Esophagus squamous epithelium (tissue), 4 donors: ENCODE measurements at regions not wholly inside any gene's neighbourhood (a gene's known extent, or its start where the extent isn't known, plus 50 kb on each side); places are given as distances from the start of the nearest gene placed in this dataset.
"Not testable (repeated sequence)": the region's sequence is repeated elsewhere in the genome, so short reads cannot be mapped to it uniquely, and the experiment has no call there.

Experiments
- CTCF ChIP-seq, 6 experiments: fragments of 450-650 bp in 4 of 6; fragments of 200-600 bp in 2 of 6; sonication (generic) in 2 of 6; IDR thresholded peaks; one replicate each; pipeline ENCODE4 v1.5.1; 2016 to 2019; ENCODE audit warnings: antibody characterized with exemption in 6 of 6, mild to moderate bottlenecking in 4 of 6, moderate library complexity in 4 of 6
- POLR2A ChIP-seq, 4 donors: fragments of 450-650 bp; IDR thresholded peaks; one replicate each; pipeline ENCODE4 v1.6.1; 2017; ENCODE audit warnings: antibody characterized with exemption in 4 of 4, mild to moderate bottlenecking in 4 of 4, moderate library complexity in 3 of 4

DNA sequence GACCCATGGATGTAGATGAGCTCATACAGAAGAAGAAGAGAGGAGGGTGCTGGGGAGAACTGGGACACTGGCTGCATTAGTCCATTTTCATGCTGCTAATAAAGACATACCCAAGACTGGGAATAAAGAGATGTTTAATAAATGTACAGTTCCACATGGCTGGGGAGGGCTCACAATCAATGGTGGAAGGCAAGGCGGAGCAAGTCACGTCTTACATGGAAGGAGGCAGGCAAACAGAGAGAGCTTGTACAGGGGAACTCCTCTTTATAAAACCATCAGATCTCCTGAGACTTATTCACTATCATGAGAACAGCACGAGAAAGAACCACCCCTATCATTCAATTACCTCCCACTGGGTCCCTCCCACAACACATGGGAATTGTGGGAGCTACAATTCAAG, 625.5 kb downstream of the MATN1 start:
- TF ChIP-seq POLR2A, CTCF (IDR thresholded peaks at IDR 0.05): not testable (repeated sequence)
